Transverse colon (tissue), 4 donors: ENCODE measurements at regions not wholly inside any gene's neighbourhood (a gene's known extent, or its start where the extent isn't known, plus 50 kb on each side); places are given as distances from the start of the nearest gene placed in this dataset.
A peak's percentile ranks its signal among the peaks of the same experiment; 100 is the strongest.

Experiments used
- DNase-seq: peaks from one replicate; pipeline ENCODE4 v3.0.0-alpha.2; 2019
- H3K27ac ChIP-seq, 4 donors: fragments of 200-600 bp; sonication (generic); 2 replicates each; pipeline ENCODE4 v1.5.1; 2016 to 2018; ENCODE audit warnings: inconsistent platforms in 4 of 4
- H3K27me3 ChIP-seq: fragments of 200-600 bp; sonication (generic); 2 replicates; pipeline ENCODE4 v1.5.1; 2017; ENCODE audit warnings: inconsistent platforms
- H3K36me3 ChIP-seq, 4 donors: fragments of 200-600 bp; sonication (generic); 2 replicates each; pipeline ENCODE4 v1.5.1; 2017 to 2019; ENCODE audit warnings: inconsistent platforms in 4 of 4
- H3K4me1 ChIP-seq, 4 donors: fragments of 200-600 bp; sonication (generic); 2 replicates each; pipeline ENCODE4 v1.5.1; 2017 to 2020; ENCODE audit warnings: inconsistent platforms in 4 of 4
- H3K4me3 ChIP-seq, 4 donors: fragments of 200-600 bp; sonication (generic); 1 replicate in 1 of 4; 2 replicates in 3 of 4; pipeline versions ENCODE4 v1.5.1 to v1.6.1; 2017 to 2019; ENCODE audit warnings: inconsistent platforms in 4 of 4
- H3K9me3 ChIP-seq, 2 donors: fragments of 200-600 bp; sonication (generic); 2 replicates each; pipeline ENCODE4 v1.5.1; 2017 to 2019; ENCODE audit warnings: inconsistent platforms in 2 of 2
- EP300 ChIP-seq: sonication (generic); formaldehyde crosslinking; IDR thresholded peaks from one replicate; pipeline ENCODE4 v1.6.1; 2017; ENCODE audit warnings: antibody characterized with exemption, low read depth
- POLR2A ChIP-seq: fragments of 450-650 bp; IDR thresholded peaks from one replicate; pipeline ENCODE4 v1.6.1; 2016; ENCODE audit warnings: antibody characterized with exemption, mild to moderate bottlenecking, moderate library complexity
- POLR2AphosphoS5 ChIP-seq, 3 donors: sonication (generic); formaldehyde crosslinking; IDR thresholded peaks; one replicate each; pipeline ENCODE4 v1.6.1; 2016; ENCODE audit warnings: antibody characterized with exemption in 3 of 3
- WGBS, 2 donors: methylation state at CpG; one replicate each; pipeline ENCODE4 v1.1.5; 2018; ENCODE audit warnings: low coverage in 1 of 2; 5-methylcytosine and 5-hydroxymethylcytosine counted together
- in situ Hi-C, 4 donors: fragments of 200-750 bp; cut with MboI; loops; one replicate each; pipeline versions ENCODE4 v1.15.0 to v1.15.1; 2017; ENCODE audit warnings: low sequenced_read_pairs in 3 of 4, low pct_ligation_motif_present in 1 of 4, low pct_unique_long_range_greater_than_20kb in 1 of 4
- intact Hi-C: fragments of 100-400 bp; cut with DNase I; formaldehyde crosslinking; loops from one replicate; pipeline ENCODE4 v1.15.1; 2023; ENCODE audit warnings: low total_unique reads
- TF ChIP-seq, protein P1 (sequence below), 5 experiments: fragments of 200-600 bp in 3 of 5; fragments of 450-650 bp in 2 of 5; sonication (generic) in 3 of 5; IDR thresholded peaks; 1 replicate in 2 of 5; 2 replicates in 3 of 5; pipeline ENCODE4 v1.5.1; 2016 to 2017; ENCODE audit warnings: antibody characterized with exemption in 5 of 5, inconsistent platforms in 3 of 5, mild to moderate bottlenecking in 2 of 5, moderate library complexity in 1 of 5

DNA sequence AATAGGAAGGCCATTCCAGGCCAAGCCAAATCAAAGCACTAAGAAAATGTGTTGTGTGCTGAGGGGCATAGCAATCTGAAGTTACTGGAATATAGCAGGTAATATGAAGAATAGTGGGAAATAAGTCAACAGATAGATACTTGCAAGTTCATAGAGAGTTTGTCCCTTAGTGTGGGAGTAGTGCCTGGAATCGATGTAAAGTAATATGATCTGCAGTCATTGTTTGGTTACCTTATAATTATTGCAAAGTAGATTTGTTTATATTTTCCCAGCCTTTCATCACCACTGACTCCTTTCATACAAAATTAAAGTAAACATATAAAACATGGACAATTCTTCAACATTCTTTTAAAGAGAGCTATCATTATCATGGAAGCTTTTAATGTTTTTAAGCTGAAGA, 420.9 kb upstream of the NECTIN3 start:
- WGBS, 2 donors: 60 to 80% methylated on average over 1 of the region's 1 CpG

GRCh38 chr3:110654843-110655502, 416.6 kb upstream of the NECTIN3 start:
- in situ Hi-C loops: no loop called here
- no peak for DNase-seq
- WGBS, 2 donors: 30 to 39% methylated on average over 3 of the region's 3 CpGs

More for the DNA sequence above, 420.9 kb upstream of the NECTIN3 start:
- Histone ChIP-seq H3K4me1 (peaks cover 0 to 5% (median 2%) of the 10 kb centered on the region in 4 donors), H3K27ac (no peak overlapping the region), H3K4me3 (no peak overlapping the region), H3K27me3 (no peaks in the 10 kb centered on the region), H3K36me3 (no peaks in the 10 kb centered on the region), H3K9me3 (no peaks in the 10 kb centered on the region)
- no peak for DNase-seq
- in situ Hi-C loops (no loop called here), intact Hi-C loops (no loop called here)
- no peak for TF ChIP-seq POLR2A
- TF ChIP-seq EP300: no peak
- no peak for TF ChIP-seq POLR2AphosphoS5 (IDR thresholded peaks at IDR 0.05)
- TF ChIP-seq, protein P1, sequence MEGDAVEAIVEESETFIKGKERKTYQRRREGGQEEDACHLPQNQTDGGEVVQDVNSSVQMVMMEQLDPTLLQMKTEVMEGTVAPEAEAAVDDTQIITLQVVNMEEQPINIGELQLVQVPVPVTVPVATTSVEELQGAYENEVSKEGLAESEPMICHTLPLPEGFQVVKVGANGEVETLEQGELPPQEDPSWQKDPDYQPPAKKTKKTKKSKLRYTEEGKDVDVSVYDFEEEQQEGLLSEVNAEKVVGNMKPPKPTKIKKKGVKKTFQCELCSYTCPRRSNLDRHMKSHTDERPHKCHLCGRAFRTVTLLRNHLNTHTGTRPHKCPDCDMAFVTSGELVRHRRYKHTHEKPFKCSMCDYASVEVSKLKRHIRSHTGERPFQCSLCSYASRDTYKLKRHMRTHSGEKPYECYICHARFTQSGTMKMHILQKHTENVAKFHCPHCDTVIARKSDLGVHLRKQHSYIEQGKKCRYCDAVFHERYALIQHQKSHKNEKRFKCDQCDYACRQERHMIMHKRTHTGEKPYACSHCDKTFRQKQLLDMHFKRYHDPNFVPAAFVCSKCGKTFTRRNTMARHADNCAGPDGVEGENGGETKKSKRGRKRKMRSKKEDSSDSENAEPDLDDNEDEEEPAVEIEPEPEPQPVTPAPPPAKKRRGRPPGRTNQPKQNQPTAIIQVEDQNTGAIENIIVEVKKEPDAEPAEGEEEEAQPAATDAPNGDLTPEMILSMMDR (IDR thresholded peaks at IDR 0.05): no peak

GRCh38 chr3:110656394-110657025, 415.1 kb upstream of the NECTIN3 start:
- DNase-seq: no peak
- no peaks in the 10 kb centered on the region for H3K27me3 ChIP-seq
- peak overlapping the region; percentile 53 to 69 (median 61) for H3K27ac ChIP-seq
- intact Hi-C loops (no loop called here), in situ Hi-C loops (no loop called here)
- peaks cover 0 to 19% (median 7%) of the 10 kb centered on the region in 4 donors for H3K4me1 ChIP-seq
- TF ChIP-seq EP300 (peak; percentile 10), POLR2A (no peak), POLR2AphosphoS5 (IDR thresholded peaks at IDR 0.05) (peak in 2 of 3 donors; percentile 24 to 71)
- TF ChIP-seq, protein P1 (IDR thresholded peaks at IDR 0.05): no peak
- H3K4me3 ChIP-seq: no peak overlapping the region
- WGBS, 2 donors: 25 to 32% methylated on average over 3 of the region's 3 CpGs
- no peaks in the 10 kb centered on the region for H3K36me3 ChIP-seq
- H3K9me3 ChIP-seq: no peaks in the 10 kb centered on the region

More at GRCh38 chr3:110654843-110655502, 416.6 kb upstream of the NECTIN3 start:
- Histone ChIP-seq H3K4me3 (no peak overlapping the region), H3K4me1 (peaks cover 0 to 19% (median 7%) of the 10 kb centered on the region in 4 donors), H3K27me3 (no peaks in the 10 kb centered on the region), H3K9me3 (no peaks in the 10 kb centered on the region), H3K36me3 (no peaks in the 10 kb centered on the region), H3K27ac (peak overlapping the region; percentile 53 to 69 (median 61))
- intact Hi-C loops: no loop called here
- TF ChIP-seq POLR2AphosphoS5 (IDR thresholded peaks at IDR 0.05): peak in 1 of 3 donors; percentile 14
- TF ChIP-seq, protein P1 (IDR thresholded peaks at IDR 0.05): no peak

GRCh38 chr3:110664148-110664547, 407.5 kb upstream of the NECTIN3 start:
- intact Hi-C loops: no loop called here
- no peaks in the 10 kb centered on the region for H3K36me3 ChIP-seq
- H3K4me3 ChIP-seq: no peak overlapping the region
- H3K27me3 ChIP-seq: no peaks in the 10 kb centered on the region
- H3K9me3 ChIP-seq: no peaks in the 10 kb centered on the region
- no peak for DNase-seq
- WGBS, 2 donors: 70% methylated on average over 2 of the region's 2 CpGs; no CpG with 5 or more reads in 1 of the 2 donors
- in situ Hi-C loops: no loop called here
- H3K27ac ChIP-seq: no peak overlapping the region
- no peak for TF ChIP-seq POLR2A
- TF ChIP-seq, protein P1 (IDR thresholded peaks at IDR 0.05): no peak
- no peak for TF ChIP-seq EP300
- TF ChIP-seq POLR2AphosphoS5 (IDR thresholded peaks at IDR 0.05): no peak
- no peaks in the 10 kb centered on the region for H3K4me1 ChIP-seq
